GM18861 (cell line): ENCODE measurements at regions not wholly inside any gene's neighbourhood (a gene's known extent, or its start where the extent isn't known, plus 50 kb on each side); places are given as distances from the start of the nearest gene placed in this dataset.
"Not testable (repeated sequence)": the region's sequence is repeated elsewhere in the genome, so short reads cannot be mapped to it uniquely, and the experiment has no call there.

Experiments
- ATAC-seq: cut with Tn5 transposase; IDR thresholded peaks from one replicate; pipeline ENCODE4 v1.9.1; 2021; ENCODE audit not compliant: unreplicated experiment

- ATAC-seq, result peak; percentile 35
Measured at GRCh38 chr1:169044971-169045370, 61.5 kb upstream of the ATP1B1 start.

GRCh38 chr1:169046671-169047070 is 59.8 kb upstream of the ATP1B1 start:
- no peak for ATAC-seq

GRCh38 chr1:169047074-169047473 is 59.4 kb upstream of the ATP1B1 start:
- no peak for ATAC-seq

GRCh38 chr1:169048043-169048442 is 58.4 kb upstream of the ATP1B1 start:
- no peak for ATAC-seq

GRCh38 chr1:169049258-169049938 is 57.1 kb upstream of the ATP1B1 start:
- ATAC-seq, result no peak

- ATAC-seq, result no peak
Measured at GRCh38 chr1:169051171-169051570, 55.3 kb upstream of the ATP1B1 start.

- not testable (repeated sequence) for ATAC-seq
Measured at GRCh38 chr1:169052171-169052570, 54.3 kb upstream of the ATP1B1 start.

- ATAC-seq, result no peak
Measured at GRCh38 chr1:169052727-169053126, 53.8 kb upstream of the ATP1B1 start.

GRCh38 chr1:169053196-169053595 is 53.3 kb upstream of the ATP1B1 start:
- no peak for ATAC-seq
